GM21786 (cell line): ENCODE measurements at regions not wholly inside any gene's neighbourhood (a gene's known extent, or its start where the extent isn't known, plus 50 kb on each side); places are given as distances from the start of the nearest gene placed in this dataset.

ENCODE experiments used
- ATAC-seq: cut with Tn5 transposase; IDR thresholded peaks from one replicate; pipeline ENCODE4 v1.9.1; 2021; ENCODE audit not compliant: unreplicated experiment

GRCh38 chr7:24178811-24179570 is 105.0 kb upstream of the NPY start:
- ATAC-seq: no peak

- no peak for ATAC-seq
Measured at GRCh38 chr7:24191362-24191761, 92.6 kb upstream of the NPY start.

GRCh38 chr7:24192053-24192452 is 91.9 kb upstream of the NPY start:
- no peak for ATAC-seq

- ATAC-seq: no peak
Measured at GRCh38 chr7:24192691-24193090, 91.3 kb upstream of the NPY start.

GRCh38 chr7:24197852-24198251 is 86.1 kb upstream of the NPY start:
- no peak for ATAC-seq

GRCh38 chr7:24199978-24200377 is 84.0 kb upstream of the NPY start:
- no peak for ATAC-seq

- no peak for ATAC-seq
Measured at GRCh38 chr7:24200407-24200966, 83.5 kb upstream of the NPY start.

GRCh38 chr7:24201226-24201625 is 82.8 kb upstream of the NPY start:
- no peak for ATAC-seq

- ATAC-seq: no peak
Measured at GRCh38 chr7:24212073-24212472, 71.9 kb upstream of the NPY start.

GRCh38 chr7:24213311-24213710 is 70.7 kb upstream of the NPY start:
- ATAC-seq: no peak

- no peak for ATAC-seq
Measured at GRCh38 chr7:24214670-24215069, 69.3 kb upstream of the NPY start.

- no peak for ATAC-seq
Measured at GRCh38 chr7:24216576-24217125, 67.3 kb upstream of the NPY start.

GRCh38 chr7:24221500-24221899 is 62.5 kb upstream of the NPY start:
- no peak for ATAC-seq

- peak; percentile 42 for ATAC-seq
Measured at GRCh38 chr7:24227068-24227467, 56.9 kb upstream of the NPY start.

GRCh38 chr7:24227603-24228359 is 56.2 kb upstream of the NPY start:
- peak; percentile 94 for ATAC-seq

GRCh38 chr7:24229481-24230226 is 54.3 kb upstream of the NPY start:
- no peak for ATAC-seq

- no peak for ATAC-seq
Measured at GRCh38 chr7:24231493-24231892, 52.5 kb upstream of the NPY start.

- ATAC-seq: no peak
Measured at GRCh38 chr7:24233386-24233785, 50.6 kb upstream of the NPY start.
